ENCODE measurements at regions not wholly inside any gene's neighbourhood (a gene's known extent, or its start where the extent isn't known, plus 50 kb on each side); places are given as distances from the start of the nearest gene placed in this dataset.

GRCh38 chr2:19456705-19457309 is 98.4 kb upstream of the OSR1 start:
- TF ChIP-seq CTCF (IDR thresholded peaks at IDR 0.05): no peak

- TF ChIP-seq CTCF (IDR thresholded peaks at IDR 0.05): no peak
These were observed 95.7 kb upstream of the OSR1 start for GRCh38 chr2:19454125-19454524.

GRCh38 chr2:19442731-19443130 is 84.3 kb upstream of the OSR1 start:
- TF ChIP-seq CTCF (IDR thresholded peaks at IDR 0.05): no peak

- TF ChIP-seq CTCF (IDR thresholded peaks at IDR 0.05): no peak
These were observed 80.7 kb upstream of the OSR1 start for GRCh38 chr2:19439081-19439480.

- TF ChIP-seq CTCF (IDR thresholded peaks at IDR 0.05): no peak
These were observed 77.4 kb upstream of the OSR1 start for GRCh38 chr2:19435815-19436214.

GRCh38 chr2:19434413-19434812 is 76.0 kb upstream of the OSR1 start:
- TF ChIP-seq CTCF (IDR thresholded peaks at IDR 0.05): no peak

- TF ChIP-seq CTCF (IDR thresholded peaks at IDR 0.05): no peak
These were observed 68.5 kb upstream of the OSR1 start for GRCh38 chr2:19426941-19427340.

- no peak for TF ChIP-seq CTCF (IDR thresholded peaks at IDR 0.05)
These were observed 67.7 kb upstream of the OSR1 start for GRCh38 chr2:19426144-19426543.

Data from LNCAP (cell line).